AG10803 (cell line): ENCODE measurements at regions not wholly inside any gene's neighbourhood (a gene's known extent, or its start where the extent isn't known, plus 50 kb on each side); places are given as distances from the start of the nearest gene placed in this dataset.

ENCODE experiments used
- DNase-seq: peaks from one replicate; pipeline ENCODE4 v3.0.0; 2010; ENCODE audit warnings: low read depth
- H3K4me3 ChIP-seq: 2 replicates; pipeline ENCODE4 v1.5.1; 2011; ENCODE audit warnings: mild to moderate bottlenecking, low read length, control low read depth
- CTCF ChIP-seq: conservative IDR thresholded peaks from 2 replicates; pipeline ENCODE4 v1.5.1; 2011; ENCODE audit warnings: mild to moderate bottlenecking, low read length, control low read depth, inconsistent platforms

- H3K4me3 ChIP-seq = no peak overlapping the region
- TF ChIP-seq CTCF = no peak
- no peak for DNase-seq
These were observed 1918.4 kb downstream of the MAT2B start for GRCh38 chr5:165423697-165424299.

GRCh38 chr5:165425594-165425993 is 1920.2 kb downstream of the MAT2B start:
- DNase-seq = no peak
- TF ChIP-seq CTCF = no peak
- H3K4me3 ChIP-seq = no peak overlapping the region

- TF ChIP-seq CTCF = no peak
- H3K4me3 ChIP-seq = no peak overlapping the region
- DNase-seq = no peak
These were observed 1943.3 kb downstream of the MAT2B start for GRCh38 chr5:165448753-165449152.

- no peak overlapping the region for H3K4me3 ChIP-seq
- peak; percentile 28; the same call in 1 of the 2 replicates for TF ChIP-seq CTCF
- no peak for DNase-seq
These were observed 1952.6 kb downstream of the MAT2B start for GRCh38 chr5:165457859-165458481.

GRCh38 chr5:165459232-165459631 is 1953.8 kb downstream of the MAT2B start:
- no peak overlapping the region for H3K4me3 ChIP-seq
- no peak for DNase-seq
- TF ChIP-seq CTCF = no peak

- DNase-seq = no peak
- no peak overlapping the region for H3K4me3 ChIP-seq
- no peak for TF ChIP-seq CTCF
These were observed 1955.5 kb downstream of the MAT2B start for GRCh38 chr5:165460911-165461310.

- no peak for DNase-seq
- H3K4me3 ChIP-seq = no peak overlapping the region
- TF ChIP-seq CTCF = no peak
These were observed 1972.1 kb downstream of the MAT2B start for GRCh38 chr5:165477546-165477945.
